ENCODE measurements at regions not wholly inside any gene's neighbourhood (a gene's known extent, or its start where the extent isn't known, plus 50 kb on each side); places are given as distances from the start of the nearest gene placed in this dataset.
A peak's percentile ranks its signal among the peaks of the same experiment; 100 is the strongest.

GRCh38 chr15:94177112-94177511 lies 54.2 kb upstream of the MCTP2 start:
- no peak for FAIRE-seq

- FAIRE-seq, result no peak
Observed at GRCh38 chr15:94175420-94175819, 55.9 kb upstream of the MCTP2 start.

- no peak for FAIRE-seq
Observed at GRCh38 chr15:94174399-94174802, 57.0 kb upstream of the MCTP2 start.

GRCh38 chr15:94168250-94168649 lies 63.1 kb upstream of the MCTP2 start:
- FAIRE-seq, result no peak

GRCh38 chr15:94164971-94165370 lies 66.4 kb upstream of the MCTP2 start:
- no peak for FAIRE-seq

GRCh38 chr15:94164202-94164807 lies 67.1 kb upstream of the MCTP2 start:
- FAIRE-seq, result peak; percentile 48

- no peak for FAIRE-seq
Observed at GRCh38 chr15:94162939-94163338, 68.4 kb upstream of the MCTP2 start.

- FAIRE-seq, result no peak
Observed at GRCh38 chr15:94154255-94154654, 77.1 kb upstream of the MCTP2 start.

- FAIRE-seq, result no peak
Observed at GRCh38 chr15:94145046-94145445, 86.3 kb upstream of the MCTP2 start.

- no peak for FAIRE-seq
Observed at GRCh38 chr15:94141802-94142201, 89.6 kb upstream of the MCTP2 start.

GRCh38 chr15:94135486-94136147 lies 95.7 kb upstream of the MCTP2 start:
- FAIRE-seq, result no peak

- no peak for FAIRE-seq
Observed at GRCh38 chr15:94131875-94132274, 99.5 kb upstream of the MCTP2 start.

- no peak for FAIRE-seq
Observed at GRCh38 chr15:94130504-94130903, 100.9 kb upstream of the MCTP2 start.

GRCh38 chr15:94127006-94127405 lies 104.4 kb upstream of the MCTP2 start:
- FAIRE-seq, result no peak

GRCh38 chr15:94125698-94126097 lies 105.7 kb upstream of the MCTP2 start:
- FAIRE-seq, result no peak

- FAIRE-seq, result peak; percentile 83
Observed at GRCh38 chr15:94125156-94125555, 106.2 kb upstream of the MCTP2 start.

GRCh38 chr15:94122516-94122915 lies 108.8 kb upstream of the MCTP2 start:
- FAIRE-seq, result no peak

- peak; percentile 98 for FAIRE-seq
Observed at GRCh38 chr15:94119923-94120775, 111.2 kb upstream of the MCTP2 start.

- FAIRE-seq, result no peak
Observed at GRCh38 chr15:94119298-94119811, 112.0 kb upstream of the MCTP2 start.

GRCh38 chr15:94110476-94111130 lies 120.8 kb upstream of the MCTP2 start:
- no peak for FAIRE-seq

- no peak for FAIRE-seq
Observed at GRCh38 chr15:94107652-94108051, 123.7 kb upstream of the MCTP2 start.

GRCh38 chr15:94105760-94106159 lies 125.6 kb upstream of the MCTP2 start:
- FAIRE-seq, result no peak

GRCh38 chr15:94100863-94101262 lies 130.5 kb upstream of the MCTP2 start:
- FAIRE-seq, result no peak

Data from endometrium (tissue), 2 donors.